Activated CD8-positive, alpha-beta T cell treated with anti-CD3 and anti-CD28 coated beads for 36 hours (primary cell): ENCODE measurements at regions not wholly inside any gene's neighbourhood (a gene's known extent, or its start where the extent isn't known, plus 50 kb on each side); places are given as distances from the start of the nearest gene placed in this dataset.

Experiments used
- ATAC-seq: fragments of 200-7000 bp; cut with Tn5 transposase; one replicate; pipeline ENCODE4 v1.10.0; 2021; ENCODE audit warnings: mild to moderate bottlenecking, moderate library complexity
- CTCF ChIA-PET: fragments of 350-600 bp; sonication (Branson Sonifier 250); formaldehyde crosslinking; loops from one replicate; lab custom pipeline; 2021; ENCODE audit warnings: antibody characterized with exemption; lab: Charles Lee
- POLR2A ChIA-PET: fragments of 350-600 bp; sonication (Branson Sonifier 250); formaldehyde crosslinking; loops from one replicate; lab custom pipeline; 2021; ENCODE audit warnings: antibody characterized with exemption; lab: Charles Lee
- DNase-seq: peaks from one replicate; pipeline ENCODE4 v3.0.0-alpha.2; 2020
- H3K27ac Mint-ChIP-seq: one replicate; pipeline ENCODE4 v1.8.0; 2021; ENCODE audit warnings: mild to moderate bottlenecking, mixed read lengths
- H3K27me3 Mint-ChIP-seq: one replicate; pipeline ENCODE4 v1.8.0; 2021; ENCODE audit warnings: mixed read lengths
- H3K36me3 Mint-ChIP-seq: one replicate; pipeline ENCODE4 v1.8.0; 2021; ENCODE audit warnings: low read depth, mixed read lengths
- H3K4me1 Mint-ChIP-seq: one replicate; pipeline ENCODE4 v1.8.0; 2021; ENCODE audit warnings: low read depth, mixed read lengths
- H3K4me3 Mint-ChIP-seq: one replicate; pipeline ENCODE4 v1.8.0; 2021; ENCODE audit warnings: mild to moderate bottlenecking, moderate library complexity, mixed read lengths
- H3K9me3 Mint-ChIP-seq: one replicate; pipeline ENCODE4 v1.8.0; 2021; ENCODE audit warnings: mixed read lengths
- intact Hi-C: fragments of 100-400 bp; cut with micrococcal nuclease; formaldehyde crosslinking; loops from one replicate; pipeline ENCODE4 v1.10.0; 2022
- TF ChIP-seq, protein P1 (sequence below): fragments of 200-600 bp; IDR thresholded peaks from one replicate; pipeline ENCODE4 v1.8.0; 2022; ENCODE audit warnings: antibody characterized with exemption, mild to moderate bottlenecking

DNA sequence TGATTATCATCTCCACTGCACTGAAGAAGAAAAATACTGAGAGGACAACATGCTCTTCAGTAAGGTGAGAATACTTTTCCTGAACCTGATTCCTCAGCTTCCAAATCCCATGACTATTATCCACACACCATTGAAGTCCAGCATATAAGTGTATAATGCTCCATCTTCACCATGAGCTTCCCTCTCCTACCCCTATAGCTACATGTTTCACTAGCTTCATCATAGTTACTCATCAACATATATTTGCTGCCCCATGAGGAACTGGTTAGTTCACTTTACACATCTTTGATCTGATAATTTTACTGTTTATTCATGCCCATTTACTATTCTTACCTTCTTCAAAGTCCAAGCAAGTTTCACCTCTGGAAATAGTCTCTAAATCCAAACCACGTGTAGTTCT is 908.5 kb upstream of the SEMA6D start:
- ChIA-PET POLR2A (no interaction called here), CTCF (no interaction called here)
- no peak for ATAC-seq
- DNase-seq = no peak
- intact Hi-C loops = no loop called here
- Mint-ChIP-seq H3K9me3 (peaks cover 4% of the 10 kb centered on the region), H3K4me1 (no peaks in the 10 kb centered on the region), H3K4me3 (no peak overlapping the region), H3K27me3 (no peaks in the 10 kb centered on the region), H3K27ac (no peak overlapping the region), H3K36me3 (no peaks in the 10 kb centered on the region)
- TF ChIP-seq, protein P1, sequence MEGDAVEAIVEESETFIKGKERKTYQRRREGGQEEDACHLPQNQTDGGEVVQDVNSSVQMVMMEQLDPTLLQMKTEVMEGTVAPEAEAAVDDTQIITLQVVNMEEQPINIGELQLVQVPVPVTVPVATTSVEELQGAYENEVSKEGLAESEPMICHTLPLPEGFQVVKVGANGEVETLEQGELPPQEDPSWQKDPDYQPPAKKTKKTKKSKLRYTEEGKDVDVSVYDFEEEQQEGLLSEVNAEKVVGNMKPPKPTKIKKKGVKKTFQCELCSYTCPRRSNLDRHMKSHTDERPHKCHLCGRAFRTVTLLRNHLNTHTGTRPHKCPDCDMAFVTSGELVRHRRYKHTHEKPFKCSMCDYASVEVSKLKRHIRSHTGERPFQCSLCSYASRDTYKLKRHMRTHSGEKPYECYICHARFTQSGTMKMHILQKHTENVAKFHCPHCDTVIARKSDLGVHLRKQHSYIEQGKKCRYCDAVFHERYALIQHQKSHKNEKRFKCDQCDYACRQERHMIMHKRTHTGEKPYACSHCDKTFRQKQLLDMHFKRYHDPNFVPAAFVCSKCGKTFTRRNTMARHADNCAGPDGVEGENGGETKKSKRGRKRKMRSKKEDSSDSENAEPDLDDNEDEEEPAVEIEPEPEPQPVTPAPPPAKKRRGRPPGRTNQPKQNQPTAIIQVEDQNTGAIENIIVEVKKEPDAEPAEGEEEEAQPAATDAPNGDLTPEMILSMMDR = no peak

DNA sequence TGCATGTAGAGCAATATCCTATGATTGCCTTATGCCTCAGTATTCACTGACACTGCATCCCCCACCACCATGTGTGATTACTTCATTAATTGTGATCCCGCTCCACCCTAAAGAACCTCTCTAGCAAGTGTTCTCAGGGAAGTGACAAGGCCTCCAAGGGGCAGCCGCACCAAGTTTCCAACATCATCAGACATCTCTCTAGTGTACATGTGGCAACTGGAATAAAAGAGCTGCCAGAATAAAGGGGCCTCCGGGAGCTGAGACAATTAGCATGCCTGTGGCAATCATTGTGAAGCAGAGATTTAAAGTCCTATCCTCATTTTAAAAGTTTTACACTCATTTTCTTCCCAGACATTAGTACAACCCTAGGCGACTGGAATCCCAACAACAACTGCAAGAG is 902.1 kb upstream of the SEMA6D start:
- no peak overlapping the region for H3K27ac Mint-ChIP-seq
- ATAC-seq (no peak), DNase-seq (no peak)
- intact Hi-C loops = no loop called here
- peaks cover 8% of the 10 kb centered on the region for H3K9me3 Mint-ChIP-seq
- H3K27me3 Mint-ChIP-seq = no peaks in the 10 kb centered on the region
- H3K36me3 Mint-ChIP-seq = no peaks in the 10 kb centered on the region
- TF ChIP-seq, protein P1 = no peak
- H3K4me3 Mint-ChIP-seq = no peak overlapping the region
- ChIA-PET POLR2A (no interaction called here), CTCF (no interaction called here)
- H3K4me1 Mint-ChIP-seq = no peaks in the 10 kb centered on the region

DNA sequence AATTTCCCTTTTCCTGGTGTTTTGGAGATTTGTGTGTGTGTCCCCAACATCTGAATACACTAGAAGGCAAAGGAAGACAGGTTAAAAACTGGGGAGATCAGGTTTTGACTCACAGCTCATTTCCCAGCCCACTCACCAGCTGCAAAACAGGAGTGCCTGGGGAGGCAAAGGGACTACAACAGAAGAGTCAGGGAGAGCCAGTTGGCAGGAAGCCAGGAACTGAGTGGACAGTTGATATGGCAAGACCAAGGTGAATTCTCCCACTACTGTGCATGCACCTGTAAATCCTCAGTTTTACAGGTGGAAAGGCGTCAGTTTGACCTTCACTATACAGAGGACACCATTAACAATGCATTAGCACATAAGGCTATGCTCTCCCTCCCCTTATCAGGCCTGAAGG is 901.5 kb upstream of the SEMA6D start:
- H3K36me3 Mint-ChIP-seq = no peaks in the 10 kb centered on the region
- intact Hi-C loops = no loop called here
- no peaks in the 10 kb centered on the region for H3K27me3 Mint-ChIP-seq
- ChIA-PET CTCF (no interaction called here), POLR2A (no interaction called here)
- peaks cover 8% of the 10 kb centered on the region for H3K9me3 Mint-ChIP-seq
- no peak for ATAC-seq
- no peak overlapping the region for H3K27ac Mint-ChIP-seq
- no peaks in the 10 kb centered on the region for H3K4me1 Mint-ChIP-seq
- TF ChIP-seq, protein P1 = no peak
- no peak overlapping the region for H3K4me3 Mint-ChIP-seq
- no peak for DNase-seq

DNA sequence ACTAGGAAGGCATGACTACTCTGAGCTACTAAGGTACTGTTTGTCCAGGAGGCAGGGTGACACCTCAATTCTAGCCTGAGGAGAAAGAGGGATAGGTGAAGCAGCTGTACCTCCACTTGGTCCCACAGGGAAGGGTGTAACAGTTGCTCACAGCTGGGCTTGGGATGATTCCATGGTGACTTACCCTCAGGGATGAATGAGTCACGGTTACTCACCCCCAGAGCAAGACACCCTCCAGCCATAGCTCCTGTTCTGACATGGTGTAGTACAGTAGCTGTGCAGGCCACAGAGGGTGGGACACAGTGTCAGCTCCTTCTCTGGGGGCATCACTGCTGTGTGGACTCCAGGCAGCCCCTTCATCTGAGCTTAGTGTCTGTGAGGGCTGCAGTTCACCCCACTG is 868.6 kb upstream of the SEMA6D start:
- ATAC-seq (no peak), DNase-seq (no peak)
- H3K4me1 Mint-ChIP-seq = no peaks in the 10 kb centered on the region
- intact Hi-C loops = no loop called here
- H3K9me3 Mint-ChIP-seq = peaks cover 5% of the 10 kb centered on the region
- TF ChIP-seq, protein P1 = no peak
- H3K27ac Mint-ChIP-seq = no peak overlapping the region
- POLR2A ChIA-PET = no interaction called here
- CTCF ChIA-PET = no interaction called here
- H3K36me3 Mint-ChIP-seq = no peaks in the 10 kb centered on the region
- H3K4me3 Mint-ChIP-seq = no peak overlapping the region
- no peaks in the 10 kb centered on the region for H3K27me3 Mint-ChIP-seq

DNA sequence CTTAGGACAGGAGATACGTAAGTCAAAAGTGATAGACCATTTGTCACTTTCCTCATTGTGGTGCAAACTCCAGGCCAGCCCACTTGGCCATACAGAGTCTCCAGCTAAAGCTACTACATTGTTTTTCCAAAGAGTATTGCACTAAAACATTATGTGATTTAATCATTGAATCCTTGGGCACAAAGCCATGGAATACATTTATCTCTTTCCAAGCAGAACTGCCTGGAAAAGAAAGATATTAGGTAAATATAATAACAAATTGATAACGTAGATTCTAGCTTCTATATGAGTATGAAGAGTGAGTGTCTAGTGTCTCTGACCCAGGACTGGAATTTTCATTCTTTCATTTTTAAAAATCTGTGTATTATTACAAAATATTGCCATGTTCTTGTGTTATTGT is 863.7 kb upstream of the SEMA6D start:
- ATAC-seq (no peak), DNase-seq (no peak)
- ChIA-PET POLR2A (no interaction called here), CTCF (no interaction called here)
- no peak overlapping the region for H3K27ac Mint-ChIP-seq
- H3K4me1 Mint-ChIP-seq = no peaks in the 10 kb centered on the region
- no peaks in the 10 kb centered on the region for H3K36me3 Mint-ChIP-seq
- peaks cover 8% of the 10 kb centered on the region for H3K9me3 Mint-ChIP-seq
- TF ChIP-seq, protein P1 = no peak
- intact Hi-C loops = no loop called here
- H3K4me3 Mint-ChIP-seq = no peak overlapping the region
- no peaks in the 10 kb centered on the region for H3K27me3 Mint-ChIP-seq
